ENCODE measurements at regions not wholly inside any gene's neighbourhood (a gene's known extent, or its start where the extent isn't known, plus 50 kb on each side); places are given as distances from the start of the nearest gene placed in this dataset.
A peak's percentile ranks its signal among the peaks of the same experiment; 100 is the strongest.

- Histone ChIP-seq H3K9ac (replicated peaks; ENCODE audit: extremely low read depth, insufficient read depth, low read length) (no peak overlapping the region), H3K4me1 (ENCODE audit: control insufficient read depth, extremely low read depth, insufficient read depth, low read length) (peaks cover 12% of the 10 kb centered on the region), H3K4me2 (ENCODE audit: insufficient read depth, low read length) (no peak overlapping the region), H3K9me1 (replicated peaks; ENCODE audit: control insufficient read depth, extremely low read depth, insufficient read depth, low read length) (no peaks in the 10 kb centered on the region), H3K36me3 (ENCODE audit: control insufficient read depth in 2 of 2, extremely low read depth in 1 of 2, insufficient read depth in 2 of 2, low read length in 2 of 2) (no peaks in the 10 kb centered on the region), H4K20me1 (replicated peaks; ENCODE audit: control insufficient read depth, extremely low read depth, insufficient read depth, low read length) (no peaks in the 10 kb centered on the region), H3K9me3 (replicated peaks; ENCODE audit: control insufficient read depth, insufficient read depth, low read length) (no peaks in the 10 kb centered on the region), H3K79me2 (ENCODE audit: control insufficient read depth, insufficient read depth, low read length) (no peaks in the 10 kb centered on the region), H2AFZ (ENCODE audit: low read depth, low read length) (peak overlapping the region; percentile 26), H3K27ac (ENCODE audit: insufficient read depth, low read depth, low read length) (no peak overlapping the region), H3K27me3 (ENCODE audit: control insufficient read depth in 2 of 2, insufficient read depth in 2 of 2, low read length in 2 of 2) (no peaks in the 10 kb centered on the region), H3K4me3 (replicated peaks in 1 of 3; ENCODE audit: insufficient read depth in 1 of 3, low read depth in 1 of 3, low read length in 3 of 3) (no peak overlapping the region)
- BruUV-seq (replicated peaks): no TSS peak
- ChIA-PET POLR2A (no interaction called here), CTCF (interaction anchor here (0.6 to 1.1 kb wide), 5 partner anchors 8 to 41 kb away, joined by 3 to 4 read pairs (median 4); no protein-coding TSS in a partner anchor)
- DNase-seq (ENCODE audit: low read depth, low spot score) (no peak), FAIRE-seq (no peak)
- TF ChIP-seq JUN (IDR thresholded peaks at IDR 0.05; ENCODE audit: borderline replicate concordance, insufficient read depth, insufficient read length, low read depth) (no peak), MYC (IDR thresholded peaks at IDR 0.05; ENCODE audit: low read depth, low read length) (no peak), GATA2 (IDR thresholded peaks at IDR 0.05; ENCODE audit: insufficient read depth, insufficient read length, low read depth, low read length) (no peak), CTCF (IDR thresholded peaks at IDR 0.05; ENCODE audit: extremely low read depth in 1 of 2, insufficient read depth in 1 of 2, low read depth in 1 of 2, low read length in 2 of 2) (no peak), FOS (IDR thresholded peaks at IDR 0.05; ENCODE audit: borderline replicate concordance, insufficient read depth, low read length) (no peak), POLR2AphosphoS5 (IDR thresholded peaks at IDR 0.05; ENCODE audit: insufficient read depth, low read depth, low read length) (no peak), EZH2 (IDR thresholded peaks at IDR 0.05; ENCODE audit: borderline replicate concordance, low read depth, low read length, severe bottlenecking) (no peak), POLR2A (IDR thresholded peaks at IDR 0.05; ENCODE audit: low read depth, low read length) (no peak)
- TF ChIP-seq, protein P1, sequence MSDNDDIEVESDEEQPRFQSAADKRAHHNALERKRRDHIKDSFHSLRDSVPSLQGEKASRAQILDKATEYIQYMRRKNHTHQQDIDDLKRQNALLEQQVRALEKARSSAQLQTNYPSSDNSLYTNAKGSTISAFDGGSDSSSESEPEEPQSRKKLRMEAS (IDR thresholded peaks at IDR 0.05; ENCODE audit: insufficient read depth, insufficient read length): no peak
- intact Hi-C loops (cut with micrococcal nuclease) (loop anchor here (2.0 kb wide), 1 partner anchor 15 kb away; no protein-coding TSS in a partner anchor), dilution Hi-C loops (cut with MboI; ENCODE audit: extremely low pct_ligation_motif_present, low sequenced_read_pairs) (no loop called here)
Observed at GRCh38 chr10:52653263-52653909, 119.2 kb downstream of the MBL2 start.
